ENCODE measurements at regions not wholly inside any gene's neighbourhood (a gene's known extent, or its start where the extent isn't known, plus 50 kb on each side); places are given as distances from the start of the nearest gene placed in this dataset.

DNA sequence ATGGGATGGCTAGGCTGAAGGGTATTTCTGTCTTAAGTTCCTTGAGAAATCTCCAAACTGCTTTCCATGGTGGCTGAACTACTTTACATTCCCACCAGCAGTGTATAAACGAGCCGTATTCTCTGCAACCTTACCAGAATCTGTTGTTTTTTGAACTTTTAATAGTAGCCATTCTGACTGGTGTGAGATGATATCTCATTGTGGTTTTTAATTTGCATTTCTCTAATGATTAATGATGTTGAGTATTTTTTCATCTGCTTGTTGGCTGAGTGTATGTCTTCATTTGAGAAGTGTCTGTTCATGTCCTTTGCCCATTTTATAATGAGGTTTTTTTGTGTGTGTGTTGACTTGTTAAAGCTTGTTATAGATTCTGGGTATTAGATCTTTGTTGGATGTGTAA, 226.8 kb upstream of the IGFBP3 start:
- no peak for DNase-seq

DNA sequence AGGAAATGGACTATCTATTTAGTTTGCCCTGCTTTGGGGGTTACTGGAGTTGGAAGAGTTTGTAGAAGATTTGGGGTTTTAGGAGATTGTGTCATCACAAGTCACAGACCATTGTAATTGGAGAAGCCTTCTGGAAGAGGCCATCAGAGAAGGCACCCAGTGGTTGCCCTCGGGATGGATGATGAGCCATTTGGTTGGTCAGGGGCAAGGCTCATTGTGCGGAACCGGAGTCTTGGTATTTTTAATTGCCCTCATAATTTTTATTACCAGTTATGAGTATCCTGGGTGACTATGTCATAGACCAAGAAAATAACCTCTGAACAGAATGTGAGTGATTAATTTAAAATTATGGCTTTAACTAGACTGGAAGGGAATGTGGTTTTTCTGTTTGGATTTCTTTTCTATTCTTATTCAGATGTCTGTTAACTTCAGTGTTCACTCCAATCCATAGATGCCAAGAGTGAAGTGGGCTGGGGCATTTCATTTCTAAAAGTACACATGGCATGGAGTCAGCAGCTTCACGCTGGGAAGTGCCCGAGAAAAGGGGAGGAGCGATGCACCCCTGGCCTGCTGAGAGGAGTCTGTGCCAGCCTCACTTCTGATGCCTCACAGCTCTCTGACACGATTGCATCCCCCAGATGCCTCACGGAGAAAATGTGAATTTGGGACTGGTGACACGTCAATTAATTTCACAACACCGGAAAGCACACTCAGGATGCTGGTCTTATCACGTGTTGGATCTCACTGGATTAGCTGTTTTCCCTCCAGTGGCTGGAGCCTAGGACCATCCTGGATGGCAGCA, 225.6 kb upstream of the IGFBP3 start:
- no peak for DNase-seq

DNA sequence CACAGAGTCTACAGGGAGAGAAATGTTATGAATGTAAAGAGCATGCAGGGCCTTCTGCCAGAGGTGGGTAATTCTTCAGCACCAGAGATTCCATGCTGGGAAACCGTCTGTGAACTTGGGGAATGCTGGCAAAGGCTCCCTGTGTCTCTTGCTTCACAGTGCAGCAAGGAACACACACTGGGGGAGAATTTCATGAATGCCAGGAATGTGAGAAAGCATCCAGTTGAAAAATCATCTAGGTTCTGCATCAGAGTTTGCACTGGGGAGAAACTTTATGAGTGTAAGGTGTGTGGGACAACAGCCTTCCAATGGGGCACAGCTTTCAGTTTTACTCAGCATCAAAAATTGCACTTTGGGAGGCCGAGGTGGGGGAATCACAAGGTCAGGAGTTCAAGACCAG, 224.3 kb upstream of the IGFBP3 start:
- DNase-seq, result no peak

DNA sequence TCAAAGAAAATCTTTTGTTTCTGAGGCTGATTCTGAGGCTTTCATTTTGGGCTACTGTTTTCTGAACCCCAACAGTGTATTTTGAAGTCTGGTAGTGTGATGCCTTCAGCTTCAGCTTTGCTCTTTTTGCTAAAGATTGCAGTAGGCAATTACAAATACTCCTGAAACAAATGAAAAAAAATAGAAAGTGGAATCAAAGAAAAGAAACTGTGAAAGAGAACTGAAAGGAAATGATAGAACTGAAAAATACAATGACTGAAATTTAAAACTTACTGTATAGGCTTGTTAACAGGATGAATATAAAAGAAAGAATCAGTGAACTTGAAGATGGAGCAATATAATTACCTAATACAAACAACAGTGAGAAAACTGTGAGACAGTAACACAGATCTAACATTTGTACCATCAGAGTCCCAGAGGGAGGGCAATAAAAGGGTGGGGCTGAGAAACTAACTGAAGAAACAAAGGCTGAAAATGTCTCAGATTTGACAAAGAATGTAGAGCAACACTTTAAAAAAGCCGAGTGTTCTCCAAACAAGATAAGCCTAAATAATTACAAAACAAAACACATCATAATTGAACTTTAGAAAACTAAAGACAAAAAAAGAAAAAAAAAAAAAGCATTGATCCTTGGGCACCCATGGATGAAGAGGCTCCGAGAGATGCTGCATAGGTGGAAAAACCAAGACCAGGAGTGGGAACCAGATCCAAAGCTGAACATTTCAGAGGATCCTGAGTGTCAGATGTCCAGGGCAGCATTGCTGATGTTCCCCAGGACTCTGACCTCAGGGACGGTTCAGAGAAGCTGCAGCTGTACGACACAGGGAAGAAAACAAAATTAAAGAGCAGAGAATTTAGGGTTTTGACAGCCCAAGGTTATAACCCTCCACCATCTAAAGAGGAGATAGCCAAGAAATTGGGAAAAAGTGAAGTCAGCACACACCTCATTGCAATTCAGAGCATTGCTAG, 223.2 kb upstream of the IGFBP3 start:
- no peak for DNase-seq

DNA sequence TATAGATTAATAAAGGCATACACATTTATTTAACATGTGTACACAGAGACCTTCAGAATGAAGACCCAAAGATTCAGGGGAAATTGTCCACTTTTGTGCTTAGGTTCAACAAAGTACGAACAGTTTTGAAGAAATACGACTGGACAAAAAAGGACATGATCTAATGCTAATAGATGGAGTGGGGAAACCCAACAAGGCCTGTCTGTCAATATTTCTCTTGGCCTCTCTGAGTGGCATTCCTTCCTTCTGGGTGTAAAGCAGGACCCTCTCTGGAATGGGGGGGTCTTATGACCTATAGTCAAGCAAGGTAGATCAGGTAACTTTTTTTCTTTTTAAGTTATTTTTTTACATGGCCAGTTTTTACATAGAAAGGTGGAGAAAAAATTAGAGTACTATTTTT, 222.3 kb upstream of the IGFBP3 start:
- DNase-seq, result no peak

DNA sequence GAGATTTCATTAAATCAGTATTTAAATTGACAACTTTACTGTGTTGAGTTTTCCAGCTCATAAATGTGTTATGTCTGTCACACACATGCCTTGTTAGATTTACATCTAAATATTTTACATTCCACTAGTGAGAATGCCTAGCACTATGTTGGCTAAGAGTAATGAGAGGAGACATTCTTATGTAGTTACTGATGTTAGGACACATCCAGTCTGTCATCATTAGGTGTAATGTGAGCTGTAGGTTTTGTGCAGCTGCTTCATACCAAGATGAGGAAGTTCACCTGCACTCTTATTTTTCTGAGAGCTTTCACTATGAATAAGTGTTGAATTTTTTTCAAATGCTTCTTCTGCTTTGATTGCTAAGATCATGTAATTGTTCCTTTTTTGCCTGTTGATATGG, 218.0 kb upstream of the IGFBP3 start:
- DNase-seq, result no peak

DNA sequence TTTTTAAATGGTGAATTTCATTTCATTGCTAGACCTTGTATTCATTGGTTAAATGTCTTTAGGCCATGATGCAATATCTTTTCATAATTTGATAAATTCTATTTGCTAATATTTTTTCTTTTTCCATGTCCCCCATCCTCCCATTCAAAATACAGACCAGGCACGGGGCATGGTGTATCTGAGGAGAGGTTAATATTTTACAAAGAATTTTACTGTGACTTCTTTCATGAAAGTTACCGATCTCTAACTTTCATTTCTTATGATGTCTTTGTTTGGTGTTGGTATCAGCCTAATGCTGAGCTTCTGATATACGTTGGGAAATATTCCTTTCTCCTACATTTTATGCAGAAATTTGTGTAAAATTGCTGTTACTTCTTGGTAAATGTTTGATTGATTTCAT, 216.7 kb upstream of the IGFBP3 start:
- DNase-seq, result no peak

DNA sequence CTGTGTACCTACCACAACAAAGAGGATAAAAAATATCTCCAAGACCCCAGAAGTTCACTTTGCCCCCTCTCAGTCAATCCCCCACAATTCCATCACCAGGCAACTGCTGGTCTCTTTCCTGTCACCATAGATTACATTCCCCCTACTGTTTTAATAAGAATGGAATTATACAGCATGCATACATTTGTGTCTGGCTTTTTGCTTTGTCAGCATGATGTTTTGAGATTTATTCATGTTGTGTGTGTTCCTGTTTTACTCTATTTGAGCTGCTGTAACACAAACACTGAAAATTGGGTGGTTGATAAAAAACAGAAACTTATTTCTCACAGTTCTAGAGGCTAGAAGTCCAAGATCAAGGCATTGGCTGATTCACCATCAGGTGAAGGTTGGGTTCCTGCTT, 214.5 kb upstream of the IGFBP3 start:
- no peak for DNase-seq

DNA sequence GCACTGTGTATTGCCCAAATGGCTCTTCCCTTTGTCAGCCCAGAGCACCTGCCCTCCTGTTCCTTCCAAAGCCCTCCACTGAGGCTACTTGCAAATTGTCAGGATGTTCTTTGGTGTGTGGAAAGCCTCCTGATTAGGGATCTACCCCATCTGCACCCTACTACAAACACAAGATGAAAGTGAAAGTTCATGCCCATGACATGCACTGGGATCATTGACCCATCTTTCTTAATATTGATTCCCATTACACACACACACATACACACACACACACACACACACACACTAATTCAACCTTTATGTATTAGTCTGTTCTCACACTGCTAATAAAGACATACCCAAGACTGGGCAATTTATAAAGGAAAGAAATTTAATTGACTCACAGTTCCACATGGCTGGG, 213.7 kb upstream of the IGFBP3 start:
- no peak for DNase-seq

DNA sequence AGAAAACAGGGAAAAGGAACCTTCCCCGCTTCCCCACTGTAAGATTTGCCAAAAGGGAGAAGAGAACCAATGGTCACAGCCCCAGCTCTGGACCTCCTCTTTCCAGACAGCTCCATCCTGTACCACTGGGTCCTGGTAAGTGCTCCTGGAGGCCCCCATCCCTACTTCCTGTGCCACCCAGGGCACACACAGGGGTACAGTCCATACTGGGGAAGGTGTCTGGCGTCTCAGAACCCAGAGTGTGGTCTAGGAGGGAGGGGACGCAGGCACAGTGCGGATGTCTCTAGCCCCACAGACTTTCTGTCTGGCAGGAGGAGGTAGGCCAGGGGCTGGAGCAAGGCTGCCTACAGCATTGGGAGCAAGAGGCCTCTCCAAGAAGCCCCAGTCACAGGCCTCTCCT, 213.3 kb upstream of the IGFBP3 start:
- no peak for DNase-seq

DNA sequence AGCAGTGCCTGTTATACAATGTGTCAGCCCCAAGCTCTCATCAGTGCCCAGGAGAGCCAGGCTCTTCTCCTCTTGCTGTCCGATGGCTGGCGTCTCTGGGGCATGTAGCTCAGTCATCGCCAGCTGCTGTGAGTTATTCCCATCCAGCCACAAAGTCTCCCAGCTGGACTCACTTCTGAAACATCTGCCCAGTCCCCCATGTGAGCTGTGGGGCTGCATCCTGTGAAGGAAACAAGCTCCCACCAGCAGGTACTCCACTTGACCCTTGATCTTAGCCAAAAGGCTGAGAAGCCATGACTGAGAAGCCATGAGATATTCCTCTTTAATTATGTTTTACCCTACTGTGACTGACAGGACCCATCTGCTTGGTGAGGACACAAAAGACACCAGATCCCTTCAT, 212.7 kb upstream of the IGFBP3 start:
- DNase-seq, result peak; percentile 14

DNA sequence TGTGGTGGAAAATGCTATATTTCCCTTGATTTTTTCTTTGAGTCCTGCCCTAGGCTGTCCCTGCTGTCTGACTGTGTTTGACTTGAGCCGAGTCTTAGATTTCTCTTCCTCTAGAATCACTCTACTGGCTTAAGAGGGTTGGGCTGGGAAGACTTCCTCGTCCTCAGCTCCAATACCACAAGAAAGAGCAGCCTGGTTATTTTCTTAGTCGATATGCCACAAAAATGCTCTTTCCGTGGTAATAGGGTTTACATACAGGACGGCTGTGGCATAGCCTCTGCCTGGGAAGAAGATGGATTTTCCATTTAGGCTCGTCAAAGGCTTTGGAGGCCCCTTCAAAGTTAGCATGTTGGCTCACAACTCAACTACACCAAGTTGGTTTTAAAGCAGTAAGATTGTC, 212.0 kb upstream of the IGFBP3 start:
- DNase-seq, result no peak

DNA sequence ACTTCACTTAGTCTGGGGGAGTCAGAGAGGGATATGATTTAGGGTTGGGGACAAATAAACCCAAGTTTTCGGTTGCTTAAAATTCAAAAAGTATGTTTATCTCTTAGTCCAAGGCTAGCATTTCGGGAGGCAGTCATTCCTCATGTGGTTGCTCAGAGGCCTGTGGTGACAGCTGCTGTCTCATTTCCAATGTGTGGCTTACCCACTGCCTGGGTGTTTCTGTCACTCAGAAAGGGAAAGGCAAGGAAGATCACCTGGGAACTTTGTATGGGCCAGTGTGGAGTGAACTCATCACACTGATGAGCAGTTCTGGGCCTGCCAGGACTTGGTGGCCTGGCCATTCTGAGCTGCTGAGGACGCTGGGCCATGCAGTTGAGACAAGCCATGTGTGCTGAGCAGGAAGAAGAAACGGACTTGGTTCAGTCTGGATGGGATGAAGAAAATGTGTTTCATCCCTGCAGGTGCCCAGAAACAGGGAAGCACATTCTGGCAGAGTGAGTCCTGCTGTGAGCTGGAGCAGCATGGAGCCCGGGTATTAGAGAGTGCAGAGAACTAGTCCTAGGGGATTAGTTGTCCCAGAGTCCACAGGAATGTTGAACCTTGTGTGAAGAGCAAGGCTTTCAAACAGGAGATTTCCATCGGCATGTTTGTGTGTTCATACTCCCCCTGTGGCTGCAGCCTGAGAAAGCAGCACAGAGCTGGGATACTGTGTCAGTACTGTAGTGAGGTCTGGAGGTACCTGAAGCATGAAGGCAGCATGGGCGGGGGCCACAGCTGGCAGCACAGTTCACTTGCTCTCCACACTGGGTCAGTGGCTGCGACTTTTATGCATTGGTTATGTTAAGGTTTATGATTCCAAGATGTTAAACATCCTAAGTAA, 211.1 kb upstream of the IGFBP3 start:
- peak; percentile 16 for DNase-seq

DNA sequence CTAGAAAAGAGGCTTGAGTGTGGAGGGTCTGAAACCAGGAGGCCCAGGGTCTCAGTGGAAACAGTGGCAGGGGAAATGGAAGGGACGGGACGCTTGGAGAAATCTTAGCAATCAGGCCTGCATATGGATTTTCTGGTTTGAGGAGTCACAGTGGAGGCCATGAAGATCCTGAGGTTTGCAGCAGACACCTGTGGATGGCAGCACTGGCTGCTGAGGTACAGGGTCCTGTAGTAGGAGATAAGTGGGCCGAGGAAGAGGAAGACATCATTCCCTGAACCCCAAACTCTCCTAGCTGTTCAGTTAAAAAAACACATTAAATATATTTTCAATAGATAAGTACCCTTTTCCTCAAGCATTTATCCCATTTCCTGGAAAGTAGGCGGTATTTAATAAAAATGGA, 208.8 kb upstream of the IGFBP3 start:
- DNase-seq, result no peak

DNA sequence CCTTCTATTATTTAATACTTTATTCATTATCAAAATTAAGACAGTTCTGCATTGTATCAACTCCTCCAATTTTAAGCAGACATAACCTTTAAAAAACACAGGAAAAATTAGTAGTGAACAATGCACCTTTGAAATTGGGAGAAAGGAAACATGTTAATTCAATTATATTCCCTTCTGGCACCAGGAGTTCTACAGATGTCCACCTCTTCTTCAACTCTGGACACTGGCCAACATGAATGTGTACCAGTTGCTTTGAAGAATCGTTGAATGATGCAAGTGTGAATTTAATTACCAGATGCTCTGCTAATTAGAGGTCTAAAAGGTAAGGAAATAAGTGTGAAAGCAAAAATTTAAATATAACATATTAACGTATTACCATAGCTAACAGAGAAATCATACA, 206.7 kb upstream of the IGFBP3 start:
- no peak for DNase-seq

DNA sequence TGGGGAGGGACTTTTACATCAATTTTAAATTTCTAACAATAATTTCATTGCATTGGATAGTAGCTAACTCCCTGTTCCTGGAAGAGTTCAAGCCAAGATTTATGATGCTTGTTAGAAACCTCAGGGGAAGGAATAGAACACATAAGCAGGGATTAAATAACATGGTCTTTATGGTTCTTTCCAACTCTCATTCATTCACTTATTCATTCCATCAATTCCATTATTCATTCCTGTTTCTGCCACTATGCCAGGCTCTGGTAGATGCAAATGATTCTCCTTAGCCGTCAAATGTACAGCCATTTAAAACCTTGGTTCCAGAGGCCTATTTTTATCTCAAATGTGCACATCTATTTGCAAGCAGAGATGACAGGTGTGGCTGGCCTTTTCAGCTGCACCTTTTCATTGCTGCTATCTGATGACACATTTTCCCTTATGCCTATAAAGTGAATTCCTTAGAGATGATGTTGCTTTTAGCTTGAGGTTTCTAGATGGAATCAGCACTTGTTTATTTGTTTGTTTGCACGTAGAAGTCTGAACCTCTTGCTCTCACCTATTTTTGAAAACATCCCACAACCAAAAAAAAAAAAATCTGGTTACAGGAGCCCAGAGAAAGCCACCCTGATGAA, 205.7 kb upstream of the IGFBP3 start:
- DNase-seq, result no peak

DNA sequence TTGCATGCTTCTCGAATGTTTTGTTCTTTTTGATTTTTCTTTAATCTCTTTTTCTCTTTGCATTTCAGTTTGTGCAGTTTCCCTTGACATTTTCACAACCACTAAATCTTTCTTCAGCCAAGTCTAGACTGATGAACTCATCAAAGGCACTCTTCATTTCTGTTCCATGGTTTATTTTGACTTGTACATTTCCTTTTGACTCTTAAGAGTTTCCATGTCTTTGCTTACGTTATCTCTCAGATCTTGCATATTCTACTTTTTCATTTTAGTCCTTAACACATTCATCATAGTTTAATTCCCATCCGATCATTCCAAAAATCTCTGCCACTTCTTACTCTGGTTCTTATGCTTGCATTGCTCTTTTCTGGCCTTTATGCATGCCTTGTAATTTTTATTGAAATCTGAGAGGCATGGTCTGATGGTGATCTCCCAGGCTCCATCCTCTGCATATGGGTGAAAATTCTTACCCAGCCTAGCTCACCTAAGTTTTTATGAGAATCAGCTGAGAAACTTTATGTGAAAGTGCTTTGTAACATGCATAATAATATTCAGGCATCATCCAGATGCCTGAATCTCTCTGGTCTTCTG, 202.8 kb upstream of the IGFBP3 start:
- no peak for DNase-seq

DNA sequence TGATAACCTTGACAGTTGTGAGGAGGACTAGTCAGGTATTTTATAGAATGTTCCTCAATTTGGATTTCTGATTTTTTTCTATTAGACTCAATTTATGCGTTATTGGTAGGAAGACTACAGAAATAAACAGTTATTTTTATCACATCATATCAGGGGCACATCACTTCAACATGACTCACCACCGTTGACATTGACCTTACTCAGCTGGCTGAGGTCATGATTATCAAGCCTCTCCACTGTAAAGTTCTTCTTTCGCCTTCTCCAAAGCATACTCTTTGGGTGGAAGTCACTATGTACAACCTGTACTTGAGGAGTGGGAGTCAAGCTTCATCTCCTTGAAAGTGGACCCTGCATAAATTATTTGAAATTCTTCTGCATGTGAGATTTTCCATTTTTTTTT, 194.3 kb upstream of the IGFBP3 start:
- DNase-seq, result peak; percentile 7

DNA sequence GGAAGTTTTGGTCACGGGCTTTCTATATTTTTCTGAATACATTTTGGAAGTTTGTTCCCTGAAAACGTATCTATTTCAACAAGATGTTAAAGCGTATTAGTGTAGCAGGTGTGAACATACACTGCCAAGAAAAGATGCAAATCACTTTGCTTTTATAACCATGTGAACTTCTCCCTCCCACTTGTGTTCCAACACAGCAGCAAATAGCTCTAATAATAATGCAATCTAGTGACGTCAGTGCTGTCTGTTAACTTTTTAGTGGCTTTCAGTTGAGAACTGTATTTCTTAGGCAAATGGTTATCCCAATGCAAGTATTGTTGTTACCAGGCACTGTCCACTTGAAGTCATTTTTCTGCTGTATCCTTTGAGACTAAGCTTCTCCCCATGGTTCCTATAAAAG, 188.4 kb upstream of the IGFBP3 start:
- no peak for DNase-seq

DNA sequence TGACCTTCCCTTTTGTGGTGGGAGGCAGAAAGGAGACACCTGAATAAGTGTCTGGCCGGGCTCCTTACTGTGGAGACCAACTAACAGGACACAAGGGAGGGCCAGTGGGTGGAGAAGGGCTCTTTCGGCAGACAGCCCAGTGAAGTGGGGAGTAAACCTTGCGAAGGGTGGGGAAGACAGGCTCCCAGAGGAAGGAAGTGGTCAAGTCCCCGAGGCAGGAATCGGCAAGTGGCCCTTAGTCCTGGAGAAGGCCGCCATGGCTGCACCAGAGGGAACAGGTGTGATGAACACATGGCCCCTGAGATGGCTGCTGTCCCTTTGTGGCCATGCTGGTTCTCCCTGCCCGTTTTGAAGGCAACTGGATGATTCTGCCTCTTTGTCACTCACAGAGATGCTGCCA, 187.2 kb upstream of the IGFBP3 start:
- no peak for DNase-seq

DNA sequence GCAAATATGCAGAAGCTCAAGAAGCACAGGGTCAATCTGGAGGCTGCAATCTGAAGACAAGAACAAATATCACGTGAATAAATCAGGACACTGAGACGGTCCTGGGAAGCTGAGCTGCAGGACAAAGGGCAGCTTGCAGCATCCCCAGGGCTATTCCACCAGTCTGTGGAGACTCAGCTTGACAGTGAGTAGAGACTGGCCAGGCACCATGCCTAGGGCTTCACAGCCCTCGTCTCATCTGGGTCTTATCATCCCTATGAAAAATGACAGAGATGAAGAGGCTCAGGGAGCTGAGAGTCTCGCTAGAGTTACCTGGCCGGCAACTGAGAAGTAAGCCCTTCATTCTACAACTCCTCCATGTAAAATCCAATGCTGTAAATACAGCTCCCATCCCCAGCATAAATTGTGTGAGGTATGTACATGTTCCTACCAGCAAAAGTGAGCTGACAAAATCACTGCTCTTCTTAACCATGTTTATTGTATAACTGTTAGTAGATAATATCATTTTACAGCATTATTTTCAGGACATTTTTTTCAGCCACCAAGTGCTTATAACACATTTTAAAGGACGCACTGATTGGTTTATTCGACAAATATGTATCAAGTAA, 186.6 kb upstream of the IGFBP3 start:
- DNase-seq, result no peak

DNA sequence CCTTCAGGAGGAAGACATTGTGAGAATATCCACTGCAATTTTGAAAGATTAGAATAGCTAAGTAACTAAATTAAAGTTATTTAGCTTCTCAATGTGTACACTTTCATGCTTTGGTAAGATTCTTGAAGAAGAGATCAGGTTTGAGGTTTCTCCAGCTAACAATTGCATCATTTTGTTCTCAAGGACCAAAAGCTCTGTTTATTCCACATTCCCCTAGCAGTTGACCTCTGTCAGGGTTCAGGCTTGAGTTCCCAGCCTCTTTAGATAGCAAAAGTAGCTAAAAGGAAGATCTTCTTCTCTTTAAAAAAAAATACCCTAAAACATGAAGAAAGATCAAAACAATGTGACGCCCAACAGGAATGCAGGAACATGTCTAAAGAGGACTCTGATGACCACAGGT, 179.4 kb upstream of the IGFBP3 start:
- no peak for DNase-seq
